Psoas muscle (tissue), 7 donors: ENCODE measurements at regions not wholly inside any gene's neighbourhood (a gene's known extent, or its start where the extent isn't known, plus 50 kb on each side); places are given as distances from the start of the nearest gene placed in this dataset.

Source experiments
- ATAC-seq, 4 donors: fragments of 200-7000 bp; cut with Tn5 transposase; one replicate each; pipeline ENCODE4 v1.9.1; 2020; ENCODE audit warnings: moderate library complexity in 3 of 4, mild to moderate bottlenecking in 2 of 4
- DNase-seq, 2 donors: peaks; one replicate each; pipeline ENCODE4 v3.0.0-alpha.2; 2020
- H3K27ac ChIP-seq: fragments of 200-600 bp; one replicate; pipeline ENCODE4 v1.8.0; 2022
- H3K27me3 ChIP-seq, 3 donors: fragments of 200-600 bp in 1 of 3; one replicate each; pipeline versions ENCODE4 v1.6.1 to v1.8.0; 2013 to 2022; ENCODE audit warnings: low read length in 2 of 3, mild to moderate bottlenecking in 2 of 3, moderate library complexity in 1 of 3; ENCODE audit not compliant: insufficient read depth in 3 of 3
- H3K36me3 ChIP-seq, 2 donors: fragments of 200-600 bp in 1 of 2; one replicate each; pipeline versions ENCODE4 v1.6.1 to v1.8.0; 2013 to 2022; ENCODE audit warnings: low read depth in 1 of 2, mild to moderate bottlenecking in 1 of 2, moderate library complexity in 1 of 2; ENCODE audit not compliant: insufficient read depth in 1 of 2
- H3K4me1 ChIP-seq: fragments of 200-600 bp; one replicate; pipeline ENCODE4 v1.8.0; 2022
- H3K4me3 ChIP-seq: fragments of 200-600 bp; one replicate; pipeline ENCODE4 v1.8.0; 2022; ENCODE audit warnings: mild to moderate bottlenecking
- H3K9me3 ChIP-seq: fragments of 200-600 bp; one replicate; pipeline ENCODE4 v1.8.0; 2022
- WGBS, 3 donors: extraction: QIAGEN DNeasy Blood & Tissue Kit; methylation state at CpG; one replicate each; pipeline versions ENCODE4 v1.1.6 to v1.1.7; 2013; 5-methylcytosine and 5-hydroxymethylcytosine counted together
- intact Hi-C, 2 donors: fragments of 100-400 bp; cut with DNase I; formaldehyde crosslinking; loops; one replicate each; pipeline versions ENCODE4 v1.11.0 to v1.14.2; 2022
- TF ChIP-seq, protein P1 (sequence below): fragments of 200-600 bp; IDR thresholded peaks from one replicate; pipeline ENCODE4 v1.8.0; 2022; ENCODE audit warnings: antibody characterized with exemption
- donor health status: healthy with polysubstance abuse.
- donor health status: DM: no; HTN: no; CAD: no; lungs with moderate emphysema.
- donor health status: Bipolar disorder and iron deficiency.
- donor health status: healthy.
- donor health status: DM: yes; HTN: yes; CAD: no.
- donor health status: DM: no; HTN: no; CAD: no.
- donor health status: DM: yes; HTN: yes; CAD: no.

DNA sequence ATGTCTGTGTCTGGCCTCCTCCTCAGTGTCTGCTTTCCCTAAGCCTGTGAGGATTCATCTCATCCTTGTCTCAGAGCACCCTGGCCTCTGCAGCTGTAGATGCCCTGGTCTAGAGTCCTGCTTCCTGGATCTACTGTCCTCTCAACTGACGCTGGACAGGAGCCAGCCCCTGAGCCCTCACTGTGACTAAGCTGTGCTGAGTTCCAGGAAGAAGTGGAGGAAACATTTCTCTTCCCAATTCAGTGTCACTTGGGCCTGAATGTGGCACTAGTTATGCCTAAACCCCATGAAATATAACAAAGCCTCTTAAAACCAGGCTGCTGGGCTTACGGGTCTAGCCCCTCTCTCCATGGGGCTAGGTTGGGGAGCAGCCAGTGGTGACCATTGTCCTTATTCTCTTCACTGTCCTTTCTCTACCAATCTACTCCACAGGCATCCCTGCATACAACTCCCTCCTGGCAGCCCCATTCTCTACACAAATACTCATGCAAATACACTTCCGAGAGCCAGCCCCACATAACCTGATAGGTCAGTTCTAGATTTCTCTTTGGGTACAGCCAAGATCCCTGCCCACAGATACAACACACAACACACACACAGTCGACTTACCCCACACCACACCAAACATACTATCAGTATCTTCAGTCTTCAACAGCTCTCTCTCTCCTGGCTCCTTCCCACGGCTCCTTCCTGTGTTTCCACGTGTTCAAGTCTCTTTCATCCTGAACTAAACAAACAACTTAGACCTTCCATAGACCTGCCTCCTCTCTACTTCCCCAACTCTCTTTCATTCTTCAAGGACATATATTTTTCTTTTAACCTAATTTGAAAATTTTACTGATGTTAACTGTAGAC is 220.8 kb downstream of the SNX18 start:
- peak; percentile 79 to 84 for DNase-seq
- WGBS, 3 donors, result 57 to 70% (median 61%) methylated on average over 6 of the region's 6 CpGs
- intact Hi-C loops, result no loop called here
- TF ChIP-seq, protein P1, sequence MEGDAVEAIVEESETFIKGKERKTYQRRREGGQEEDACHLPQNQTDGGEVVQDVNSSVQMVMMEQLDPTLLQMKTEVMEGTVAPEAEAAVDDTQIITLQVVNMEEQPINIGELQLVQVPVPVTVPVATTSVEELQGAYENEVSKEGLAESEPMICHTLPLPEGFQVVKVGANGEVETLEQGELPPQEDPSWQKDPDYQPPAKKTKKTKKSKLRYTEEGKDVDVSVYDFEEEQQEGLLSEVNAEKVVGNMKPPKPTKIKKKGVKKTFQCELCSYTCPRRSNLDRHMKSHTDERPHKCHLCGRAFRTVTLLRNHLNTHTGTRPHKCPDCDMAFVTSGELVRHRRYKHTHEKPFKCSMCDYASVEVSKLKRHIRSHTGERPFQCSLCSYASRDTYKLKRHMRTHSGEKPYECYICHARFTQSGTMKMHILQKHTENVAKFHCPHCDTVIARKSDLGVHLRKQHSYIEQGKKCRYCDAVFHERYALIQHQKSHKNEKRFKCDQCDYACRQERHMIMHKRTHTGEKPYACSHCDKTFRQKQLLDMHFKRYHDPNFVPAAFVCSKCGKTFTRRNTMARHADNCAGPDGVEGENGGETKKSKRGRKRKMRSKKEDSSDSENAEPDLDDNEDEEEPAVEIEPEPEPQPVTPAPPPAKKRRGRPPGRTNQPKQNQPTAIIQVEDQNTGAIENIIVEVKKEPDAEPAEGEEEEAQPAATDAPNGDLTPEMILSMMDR, result no peak
- Histone ChIP-seq H3K27ac (no peak overlapping the region), H3K36me3 (no peaks in the 10 kb centered on the region), H3K27me3 (no peaks in the 10 kb centered on the region), H3K4me1 (no peaks in the 10 kb centered on the region), H3K9me3 (no peaks in the 10 kb centered on the region), H3K4me3 (no peak overlapping the region)
- peak in 3 of 4 donors; percentile 42 to 64 (median 59) for ATAC-seq

DNA sequence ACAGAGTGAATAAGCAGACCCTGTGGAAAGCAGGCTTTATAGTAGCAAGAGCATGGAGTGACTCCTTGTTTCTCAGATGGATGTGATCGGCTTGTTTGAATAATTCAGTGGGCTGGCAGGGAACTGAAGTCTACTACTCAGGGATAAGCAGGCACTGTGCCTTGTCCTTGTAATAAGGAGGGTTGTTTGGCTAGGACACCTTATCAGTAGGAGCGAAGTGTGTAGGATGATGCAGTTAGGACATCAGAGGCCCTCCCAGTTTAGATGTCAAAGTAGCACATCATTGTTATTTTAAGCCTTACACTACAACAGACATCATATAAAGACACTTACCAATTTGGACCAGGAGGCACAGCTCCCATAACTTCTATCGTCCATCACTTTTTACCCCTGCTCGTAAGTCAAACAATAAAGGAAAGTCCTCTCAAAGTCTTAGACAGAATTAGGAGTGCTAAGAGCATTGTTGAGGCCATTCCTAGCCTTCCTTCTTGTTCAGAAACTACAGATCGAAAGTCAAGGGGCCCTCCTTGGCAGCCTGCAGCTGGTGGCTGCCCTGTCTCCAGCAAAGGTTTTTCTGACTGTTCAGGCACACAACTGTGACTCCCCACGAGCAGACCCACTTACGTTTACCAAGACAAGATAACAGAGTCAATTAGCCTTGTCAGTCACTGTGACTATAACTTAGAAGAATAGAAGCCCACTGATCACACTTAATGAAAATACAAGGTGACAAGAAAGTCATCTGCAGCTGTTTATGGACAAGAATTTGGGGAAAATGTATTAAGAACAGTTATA is 218.6 kb downstream of the SNX18 start:
- no peaks in the 10 kb centered on the region for H3K4me1 ChIP-seq
- intact Hi-C loops, result no loop called here
- TF ChIP-seq, protein P1, result no peak
- 85 to 92% (median 89%) methylated on average over 7 of the region's 7 CpGs for WGBS, 3 donors
- ATAC-seq (no peak), DNase-seq (no peak)
- no peaks in the 10 kb centered on the region for H3K27me3 ChIP-seq
- no peak overlapping the region for H3K4me3 ChIP-seq
- H3K27ac ChIP-seq, result no peak overlapping the region
- no peaks in the 10 kb centered on the region for H3K9me3 ChIP-seq
- no peaks in the 10 kb centered on the region for H3K36me3 ChIP-seq

GRCh38 chr5:54733101-54733500 is 215.5 kb downstream of the SNX18 start:
- Histone ChIP-seq H3K4me3 (no peak overlapping the region), H3K9me3 (no peaks in the 10 kb centered on the region), H3K27me3 (no peaks in the 10 kb centered on the region), H3K27ac (no peak overlapping the region), H3K36me3 (no peaks in the 10 kb centered on the region), H3K4me1 (no peaks in the 10 kb centered on the region)
- TF ChIP-seq, protein P1, result no peak
- DNase-seq (no peak), ATAC-seq (no peak)
- intact Hi-C loops, result no loop called here
- WGBS, 3 donors, result 49 to 64% (median 50%) methylated on average over 2 of the region's 2 CpGs

- Histone ChIP-seq H3K4me1 (no peaks in the 10 kb centered on the region), H3K27me3 (no peaks in the 10 kb centered on the region), H3K36me3 (no peaks in the 10 kb centered on the region), H3K4me3 (no peak overlapping the region), H3K27ac (no peak overlapping the region), H3K9me3 (no peaks in the 10 kb centered on the region)
- intact Hi-C loops, result no loop called here
- TF ChIP-seq, protein P1, result no peak
- DNase-seq, result no peak
- 73 to 90% (median 83%) methylated on average over 1 of the region's 1 CpG for WGBS, 3 donors
- ATAC-seq, result no peak
Observed at GRCh38 chr5:54732108-54732507, 214.5 kb downstream of the SNX18 start.
